ENCODE measurements at regions not wholly inside any gene's neighbourhood (a gene's known extent, or its start where the extent isn't known, plus 50 kb on each side); places are given as distances from the start of the nearest gene placed in this dataset.

- POLR2A ChIA-PET = no interaction called here
- CTCF ChIA-PET = interaction anchor here (0.9 to 3.1 kb wide), 3 partner anchors 9 to 215 kb away, joined by 3 to 10 read pairs (median 3); no protein-coding TSS in a partner anchor
- TF ChIP-seq CTCF (IDR thresholded peaks at IDR 0.05; ENCODE audit: control extremely low read depth, extremely low read depth, low read depth, missing control alignments) = no peak
- DNase-seq (ENCODE audit: extremely low spot score) = no peak
Observed at GRCh38 chr2:43013821-43014345, 212.5 kb downstream of the ZFP36L2 start.

DNA sequence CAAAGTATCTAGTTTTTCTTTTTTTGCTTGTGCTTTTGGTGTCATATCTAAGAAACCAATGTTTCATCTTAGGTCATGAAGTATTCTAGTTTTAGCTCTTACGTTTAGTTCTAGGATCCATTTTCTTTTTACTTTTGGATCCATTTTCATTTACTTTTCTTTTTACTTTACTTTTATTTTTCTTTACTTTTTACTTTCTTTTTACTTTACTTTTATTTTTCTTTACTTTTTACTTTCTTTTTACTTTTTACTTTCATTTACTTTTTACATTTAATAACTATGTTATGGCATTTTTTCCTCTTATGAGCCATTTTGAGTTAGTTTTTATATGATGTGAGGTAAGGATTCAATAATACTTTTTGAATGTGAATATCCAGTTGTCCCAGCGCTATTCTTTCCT, 213.4 kb downstream of the ZFP36L2 start:
- no peak for TF ChIP-seq CTCF (IDR thresholded peaks at IDR 0.05; ENCODE audit: control extremely low read depth, extremely low read depth, low read depth, missing control alignments)
- DNase-seq (ENCODE audit: extremely low spot score) = no peak
- ChIA-PET POLR2A (no interaction called here), CTCF (interaction anchor here (3.1 kb wide), 1 partner anchor 11 kb away, joined by 10 read pairs; no protein-coding TSS in a partner anchor)

GRCh38 chr2:43011158-43011491, 215.3 kb downstream of the ZFP36L2 start:
- POLR2A ChIA-PET = no interaction called here
- CTCF ChIA-PET = interaction anchor here (0.8 to 1.9 kb wide), 6 partner anchors 13 to 182 kb away, joined by 3 to 5 read pairs (median 4); no protein-coding TSS in a partner anchor
- TF ChIP-seq CTCF (IDR thresholded peaks at IDR 0.05; ENCODE audit: control extremely low read depth, extremely low read depth, low read depth, missing control alignments) = no peak
- DNase-seq (ENCODE audit: extremely low spot score) = no peak

GRCh38 chr2:43010438-43011157, 215.8 kb downstream of the ZFP36L2 start:
- POLR2A ChIA-PET = no interaction called here
- DNase-seq (ENCODE audit: extremely low spot score) = no peak
- CTCF ChIA-PET = interaction anchor here (0.8 to 2.4 kb wide), 6 partner anchors 11 to 182 kb away, joined by 3 to 7 read pairs (median 4); no protein-coding TSS in a partner anchor
- no peak for TF ChIP-seq CTCF (IDR thresholded peaks at IDR 0.05; ENCODE audit: control extremely low read depth, extremely low read depth, low read depth, missing control alignments)

- no peak for TF ChIP-seq CTCF (IDR thresholded peaks at IDR 0.05; ENCODE audit: control extremely low read depth, extremely low read depth, low read depth, missing control alignments)
- ChIA-PET POLR2A (no interaction called here), CTCF (interaction anchor here (1.0 to 2.4 kb wide), 2 partner anchors 9 to 10 kb away, joined by 4 to 7 read pairs; no protein-coding TSS in a partner anchor)
- no peak for DNase-seq (ENCODE audit: extremely low spot score)
Observed at GRCh38 chr2:43009448-43009847, 217.0 kb downstream of the ZFP36L2 start.

DNA sequence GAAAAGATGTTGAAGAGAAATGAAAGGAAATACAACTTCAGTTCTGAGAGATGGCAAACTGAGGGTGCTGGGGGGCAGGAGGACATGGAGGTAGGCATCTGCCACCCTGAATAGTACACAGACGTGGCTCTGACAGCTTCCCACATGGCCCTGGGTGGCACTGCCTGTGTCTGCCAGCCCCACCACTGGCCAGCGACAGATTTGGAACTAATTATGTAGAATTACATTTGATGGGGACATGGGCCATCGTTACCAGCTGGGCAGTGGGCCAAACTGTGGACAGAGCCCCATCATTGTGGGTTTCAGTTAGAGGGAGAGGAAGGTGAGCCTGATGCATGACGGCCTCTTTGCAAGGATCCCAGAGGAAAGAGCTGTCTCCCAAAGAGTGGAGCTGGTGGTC, 216.0 kb upstream of the HAAO start:
- no peak for TF ChIP-seq CTCF (IDR thresholded peaks at IDR 0.05; ENCODE audit: control extremely low read depth, extremely low read depth, low read depth, missing control alignments)
- DNase-seq (ENCODE audit: extremely low spot score) = no peak
- ChIA-PET CTCF (interaction anchor here (1.0 to 2.4 kb wide), 5 partner anchors 9 to 221 kb away, joined by 3 to 7 read pairs (median 4); no protein-coding TSS in a partner anchor), POLR2A (no interaction called here)

Data from GM10248 (cell line).